HL-60 (cell line): ENCODE measurements at regions not wholly inside any gene's neighbourhood (a gene's known extent, or its start where the extent isn't known, plus 50 kb on each side); places are given as distances from the start of the nearest gene placed in this dataset.

Experiments
- GABPA ChIP-seq: IDR thresholded peaks from 2 replicates; pipeline ENCODE4 v1.6.1; 2012; ENCODE audit warnings: low read depth
- POLR2AphosphoS5 ChIP-seq: IDR thresholded peaks from 2 replicates; pipeline ENCODE4 v1.6.1; 2012; ENCODE audit warnings: low read depth
- SPI1 ChIP-seq: IDR thresholded peaks from 2 replicates; pipeline ENCODE4 v1.6.1; 2012; ENCODE audit warnings: low read depth, mild to moderate bottlenecking, borderline replicate concordance
- TF ChIP-seq, protein P1 (sequence below): IDR thresholded peaks from one replicate; pipeline ENCODE4 v1.5.1; 2011; ENCODE audit warnings: low read length, control low read depth, inconsistent platforms; ENCODE audit not compliant: insufficient read depth

DNA sequence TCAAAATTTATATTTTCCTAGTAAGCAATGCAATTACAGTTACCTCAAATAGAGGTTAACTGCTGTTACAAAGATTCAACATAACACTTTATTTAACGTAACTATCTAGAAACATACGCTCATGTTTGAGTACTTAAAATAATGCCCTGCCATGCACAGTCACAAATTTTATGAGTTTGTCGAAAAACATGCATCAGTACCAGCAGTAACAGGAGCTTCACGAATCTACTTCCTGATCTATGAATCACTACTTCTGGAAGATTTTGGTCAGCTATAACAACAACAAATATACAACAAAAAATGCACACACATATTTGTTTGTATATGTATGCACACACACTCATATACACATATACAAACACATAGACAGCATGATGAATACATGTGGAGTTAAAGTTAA lies 881.8 kb downstream of the FSCB start:
- TF ChIP-seq POLR2AphosphoS5 (no peak), GABPA (no peak), SPI1 (no peak)
- TF ChIP-seq, protein P1, sequence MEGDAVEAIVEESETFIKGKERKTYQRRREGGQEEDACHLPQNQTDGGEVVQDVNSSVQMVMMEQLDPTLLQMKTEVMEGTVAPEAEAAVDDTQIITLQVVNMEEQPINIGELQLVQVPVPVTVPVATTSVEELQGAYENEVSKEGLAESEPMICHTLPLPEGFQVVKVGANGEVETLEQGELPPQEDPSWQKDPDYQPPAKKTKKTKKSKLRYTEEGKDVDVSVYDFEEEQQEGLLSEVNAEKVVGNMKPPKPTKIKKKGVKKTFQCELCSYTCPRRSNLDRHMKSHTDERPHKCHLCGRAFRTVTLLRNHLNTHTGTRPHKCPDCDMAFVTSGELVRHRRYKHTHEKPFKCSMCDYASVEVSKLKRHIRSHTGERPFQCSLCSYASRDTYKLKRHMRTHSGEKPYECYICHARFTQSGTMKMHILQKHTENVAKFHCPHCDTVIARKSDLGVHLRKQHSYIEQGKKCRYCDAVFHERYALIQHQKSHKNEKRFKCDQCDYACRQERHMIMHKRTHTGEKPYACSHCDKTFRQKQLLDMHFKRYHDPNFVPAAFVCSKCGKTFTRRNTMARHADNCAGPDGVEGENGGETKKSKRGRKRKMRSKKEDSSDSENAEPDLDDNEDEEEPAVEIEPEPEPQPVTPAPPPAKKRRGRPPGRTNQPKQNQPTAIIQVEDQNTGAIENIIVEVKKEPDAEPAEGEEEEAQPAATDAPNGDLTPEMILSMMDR = no peak
